SU-DHL-6 (cell line): ENCODE measurements at regions not wholly inside any gene's neighbourhood (a gene's known extent, or its start where the extent isn't known, plus 50 kb on each side); places are given as distances from the start of the nearest gene placed in this dataset.

ENCODE experiments used
- H2AFZ ChIP-seq: fragments of 200-600 bp; sonication (generic); 2 replicates; pipeline ENCODE4 v1.6.1; 2014; ENCODE audit warnings: low read depth, mild to moderate bottlenecking, moderate library complexity, mixed read lengths, antibody characterized with exemption, low read length; ENCODE audit not compliant: severe bottlenecking
- H3F3A ChIP-seq: fragments of 200-600 bp; shearing (Covaris generic); 2 replicates; pipeline ENCODE4 v1.6.0; 2016; ENCODE audit warnings: antibody characterized with exemption, mild to moderate bottlenecking; ENCODE audit not compliant: insufficient read depth
- H3K27ac ChIP-seq: fragments of 200-600 bp; sonication (generic); 2 replicates; pipeline ENCODE4 v1.5.1; 2016; ENCODE audit warnings: low read depth, mild to moderate bottlenecking, low read length, moderate library complexity, mixed read lengths
- H3K27me3 ChIP-seq: fragments of 200-600 bp; sonication (generic), shearing (Covaris generic); 2 replicates; pipeline ENCODE4 v1.6.0; 2014; ENCODE audit warnings: mild to moderate bottlenecking, low read length
- H3K36me3 ChIP-seq: fragments of 200-600 bp; sonication (generic); 2 replicates; pipeline ENCODE4 v1.6.1; 2014; ENCODE audit warnings: mild to moderate bottlenecking, low read length, mixed read lengths
- H3K4me2 ChIP-seq: fragments of 300-600, 200-600 bp; shearing (Covaris generic), sonication (generic); 2 replicates; pipeline ENCODE4 v1.6.0; 2014; ENCODE audit warnings: low read length, low read depth, mild to moderate bottlenecking; ENCODE audit not compliant: poor library complexity, severe bottlenecking
- H3K4me3 ChIP-seq: fragments of 200-600 bp; sonication (generic); 2 replicates; pipeline ENCODE4 v1.5.1; 2014; ENCODE audit warnings: antibody characterized with exemption, low read length, mild to moderate bottlenecking, mixed read lengths; ENCODE audit not compliant: insufficient read depth, poor library complexity, severe bottlenecking
- H3K79me2 ChIP-seq: fragments of 200-600 bp; sonication (generic); 2 replicates; pipeline ENCODE4 v1.6.1; 2014; ENCODE audit warnings: mild to moderate bottlenecking, low read length, moderate library complexity; ENCODE audit not compliant: insufficient read depth
- H3K9ac ChIP-seq: fragments of 200-600 bp; sonication (generic); 2 replicates; pipeline ENCODE4 v1.7.0; 2014; ENCODE audit warnings: mild to moderate bottlenecking, low read length
- H3K9me2 ChIP-seq: fragments of 200-600 bp; sonication (generic); replicated peaks from 2 replicates; pipeline ENCODE4 v1.6.1; 2014; ENCODE audit warnings: low read length; ENCODE audit not compliant: insufficient read depth
- H3K9me3 ChIP-seq: fragments of 200-600 bp; sonication (generic); 2 replicates; pipeline ENCODE4 v1.6.1; 2014; ENCODE audit warnings: low read length, mixed read lengths; ENCODE audit not compliant: insufficient read depth
- H4K20me1 ChIP-seq: fragments of 200-600 bp; sonication (generic); 2 replicates; pipeline ENCODE4 v1.6.1; 2014; ENCODE audit warnings: low read depth, mild to moderate bottlenecking, antibody characterized with exemption, low read length, moderate library complexity, mixed read lengths
- CTCF ChIP-seq: fragments of 200-600 bp; sonication (generic); IDR thresholded peaks from one replicate; pipeline ENCODE4 v1.5.1; 2017; ENCODE audit warnings: antibody characterized with exemption, mild to moderate bottlenecking, low read length, moderate library complexity; ENCODE audit not compliant: insufficient read depth, poor library complexity, severe bottlenecking
- EZH2phosphoT487 ChIP-seq: fragments of 200-600 bp; sonication (generic), shearing (Covaris generic); conservative IDR thresholded peaks from 2 replicates; pipeline ENCODE4 v1.6.1; 2018; ENCODE audit warnings: mild to moderate bottlenecking, antibody characterized with exemption, low read length, moderate library complexity, mixed read lengths

- no peak overlapping the region for H2AFZ ChIP-seq
- no peaks in the 10 kb centered on the region for H3K27me3 ChIP-seq
- no peaks in the 10 kb centered on the region for H3K9me3 ChIP-seq
- no peak overlapping the region for H3K9ac ChIP-seq
- no peaks in the 10 kb centered on the region for H3K9me2 ChIP-seq
- H3K79me2 ChIP-seq: no peaks in the 10 kb centered on the region
- H3K27ac ChIP-seq: no peak overlapping the region
- H3K36me3 ChIP-seq: no peaks in the 10 kb centered on the region
- no peak for TF ChIP-seq CTCF
- no peak overlapping the region for H3K4me2 ChIP-seq
- H3K4me3 ChIP-seq: no peak overlapping the region
- no peaks in the 10 kb centered on the region for H3F3A ChIP-seq
- no peaks in the 10 kb centered on the region for H4K20me1 ChIP-seq
These were observed 101.8 kb upstream of the CDH8 start for GRCh38 chr16:62137996-62138395.

GRCh38 chr16:62135911-62136310 is 99.7 kb upstream of the CDH8 start:
- no peaks in the 10 kb centered on the region for H4K20me1 ChIP-seq
- H3K4me2 ChIP-seq: no peak overlapping the region
- no peak overlapping the region for H3K9ac ChIP-seq
- no peak overlapping the region for H3K4me3 ChIP-seq
- no peak overlapping the region for H3K27ac ChIP-seq
- H3K9me3 ChIP-seq: no peaks in the 10 kb centered on the region
- TF ChIP-seq EZH2phosphoT487: no peak
- TF ChIP-seq CTCF: no peak
- H3F3A ChIP-seq: no peaks in the 10 kb centered on the region
- H3K36me3 ChIP-seq: no peaks in the 10 kb centered on the region
- no peaks in the 10 kb centered on the region for H3K79me2 ChIP-seq
- no peak overlapping the region for H2AFZ ChIP-seq
- no peaks in the 10 kb centered on the region for H3K27me3 ChIP-seq
- no peaks in the 10 kb centered on the region for H3K9me2 ChIP-seq

GRCh38 chr16:62135446-62135845 is 99.2 kb upstream of the CDH8 start:
- Histone ChIP-seq H2AFZ (no peak overlapping the region), H3K4me3 (no peak overlapping the region), H3K9ac (no peak overlapping the region), H3K36me3 (no peaks in the 10 kb centered on the region), H3K4me2 (no peak overlapping the region), H3K27me3 (no peaks in the 10 kb centered on the region), H4K20me1 (no peaks in the 10 kb centered on the region), H3K9me2 (no peaks in the 10 kb centered on the region), H3K79me2 (no peaks in the 10 kb centered on the region), H3K9me3 (no peaks in the 10 kb centered on the region), H3F3A (no peaks in the 10 kb centered on the region), H3K27ac (no peak overlapping the region)
- no peak for TF ChIP-seq CTCF
- no peak for TF ChIP-seq EZH2phosphoT487

GRCh38 chr16:62130101-62130500 is 93.9 kb upstream of the CDH8 start:
- Histone ChIP-seq H3K4me2 (no peak overlapping the region), H3K27ac (no peak overlapping the region), H3F3A (no peaks in the 10 kb centered on the region), H3K79me2 (no peaks in the 10 kb centered on the region), H3K4me3 (no peak overlapping the region), H3K9me2 (no peaks in the 10 kb centered on the region), H3K9me3 (no peaks in the 10 kb centered on the region), H2AFZ (no peak overlapping the region), H4K20me1 (no peaks in the 10 kb centered on the region), H3K9ac (no peak overlapping the region), H3K27me3 (no peaks in the 10 kb centered on the region), H3K36me3 (no peaks in the 10 kb centered on the region)
- no peak for TF ChIP-seq CTCF
- TF ChIP-seq EZH2phosphoT487: no peak
